ENCODE measurements at regions not wholly inside any gene's neighbourhood (a gene's known extent, or its start where the extent isn't known, plus 50 kb on each side); places are given as distances from the start of the nearest gene placed in this dataset.
"Not testable (repeated sequence)": the region's sequence is repeated elsewhere in the genome, so short reads cannot be mapped to it uniquely, and the experiment has no call there.

- no peak for DNase-seq (ENCODE audit: low spot score)
These were observed 125.3 kb downstream of the GLUD2 start for GRCh38 chrX:121172703-121173102.

GRCh38 chrX:121179972-121180371, 132.6 kb downstream of the GLUD2 start:
- DNase-seq (ENCODE audit: low spot score): no peak

- DNase-seq (ENCODE audit: low spot score): no peak
These were observed 144.4 kb downstream of the GLUD2 start for GRCh38 chrX:121191779-121192178.

GRCh38 chrX:121195719-121196118, 148.3 kb downstream of the GLUD2 start:
- no peak for DNase-seq (ENCODE audit: low spot score)

GRCh38 chrX:121196872-121197444, 149.5 kb downstream of the GLUD2 start:
- DNase-seq (ENCODE audit: low spot score): not testable (repeated sequence)

- no peak for DNase-seq (ENCODE audit: low spot score)
These were observed 161.2 kb downstream of the GLUD2 start for GRCh38 chrX:121208563-121208962.

GRCh38 chrX:121216641-121217374, 169.4 kb downstream of the GLUD2 start:
- DNase-seq (ENCODE audit: low spot score): no peak

GRCh38 chrX:121221322-121221977, 174.0 kb downstream of the GLUD2 start:
- DNase-seq (ENCODE audit: low spot score): no peak

GRCh38 chrX:121227888-121228287, 180.5 kb downstream of the GLUD2 start:
- DNase-seq (ENCODE audit: low spot score): no peak

GRCh38 chrX:121231566-121232358, 184.4 kb downstream of the GLUD2 start:
- no peak for DNase-seq (ENCODE audit: low spot score)

- DNase-seq (ENCODE audit: low spot score): no peak
These were observed 188.6 kb downstream of the GLUD2 start for GRCh38 chrX:121236040-121236439.

- no peak for DNase-seq (ENCODE audit: low spot score)
These were observed 190.7 kb downstream of the GLUD2 start for GRCh38 chrX:121238093-121238492.

GRCh38 chrX:121244511-121244910, 197.1 kb downstream of the GLUD2 start:
- DNase-seq (ENCODE audit: low spot score): no peak

GRCh38 chrX:121245763-121246162, 198.4 kb downstream of the GLUD2 start:
- no peak for DNase-seq (ENCODE audit: low spot score)

- no peak for DNase-seq (ENCODE audit: low spot score)
These were observed 206.9 kb downstream of the GLUD2 start for GRCh38 chrX:121254336-121254735.

GRCh38 chrX:121256647-121257046, 209.2 kb downstream of the GLUD2 start:
- DNase-seq (ENCODE audit: low spot score): no peak

- DNase-seq (ENCODE audit: low spot score): no peak
These were observed 211.1 kb downstream of the GLUD2 start for GRCh38 chrX:121258545-121258944.

GRCh38 chrX:121259170-121259569, 211.8 kb downstream of the GLUD2 start:
- DNase-seq (ENCODE audit: low spot score): no peak

GRCh38 chrX:121260596-121261240, 213.3 kb downstream of the GLUD2 start:
- no peak for DNase-seq (ENCODE audit: low spot score)

- DNase-seq (ENCODE audit: low spot score): no peak
These were observed 236.5 kb downstream of the GLUD2 start for GRCh38 chrX:121283921-121284320.

GRCh38 chrX:121298499-121298898, 251.1 kb downstream of the GLUD2 start:
- DNase-seq (ENCODE audit: low spot score): no peak

GRCh38 chrX:121301356-121301755, 253.9 kb downstream of the GLUD2 start:
- DNase-seq (ENCODE audit: low spot score): no peak

All from AG08396 (cell line).